HEK293 (cell line): ENCODE measurements at regions not wholly inside any gene's neighbourhood (a gene's known extent, or its start where the extent isn't known, plus 50 kb on each side); places are given as distances from the start of the nearest gene placed in this dataset.

Experiments
- GLIS1 ChIP-seq: fragments of 450-650 bp; formaldehyde crosslinking; IDR thresholded peaks from 2 replicates; pipeline ENCODE4 v1.5.1; 2016; ENCODE audit warnings: missing biosample characterization, missing genetic modification characterization
- GLIS2 ChIP-seq: fragments of 450-650 bp; formaldehyde crosslinking; IDR thresholded peaks from 2 replicates; pipeline ENCODE4 v1.5.1; 2016; ENCODE audit warnings: missing biosample characterization, missing genetic modification characterization
- HOXD13 ChIP-seq: sonication (generic); formaldehyde crosslinking; IDR thresholded peaks from 2 replicates; pipeline ENCODE4 v1.8.0; 2022; ENCODE audit warnings: missing genetic modification reagents, borderline replicate concordance
- IKZF3 ChIP-seq: fragments of 450-650 bp; IDR thresholded peaks from 2 replicates; pipeline ENCODE4 v1.5.0; 2018; ENCODE audit warnings: missing biosample characterization, mild to moderate bottlenecking, missing genetic modification characterization, moderate library complexity
- KLF10 ChIP-seq: fragments of 450-650 bp; IDR thresholded peaks from 2 replicates; pipeline ENCODE4 v1.5.1; 2018; ENCODE audit warnings: missing biosample characterization, mild to moderate bottlenecking, missing genetic modification characterization
- KLF16 ChIP-seq: fragments of 450-650 bp; formaldehyde crosslinking; IDR thresholded peaks from 2 replicates; pipeline ENCODE4 v1.5.1; 2017; ENCODE audit warnings: missing biosample characterization, missing genetic modification characterization
- REST ChIP-seq: fragments of 450-650 bp; formaldehyde crosslinking; IDR thresholded peaks from 2 replicates; pipeline ENCODE4 v1.5.1; 2016; ENCODE audit warnings: missing biosample characterization, missing genetic modification characterization
- SCRT1 ChIP-seq: fragments of 450-650 bp; formaldehyde crosslinking; IDR thresholded peaks from 2 replicates; pipeline ENCODE4 v1.5.1; 2016; ENCODE audit warnings: missing biosample characterization, missing genetic modification characterization, borderline replicate concordance
- SETDB1 ChIP-seq: IDR thresholded peaks from one replicate; pipeline ENCODE4 v1.6.1; 2017; ENCODE audit warnings: mild to moderate bottlenecking, low read length, moderate library complexity, mixed read lengths; ENCODE audit not compliant: insufficient read length
- SP2 ChIP-seq: fragments of 450-650 bp; formaldehyde crosslinking; IDR thresholded peaks from 2 replicates; pipeline ENCODE4 v1.5.1; 2016; ENCODE audit warnings: missing biosample characterization, missing genetic modification characterization
- ZBTB20 ChIP-seq: fragments of 450-650 bp; formaldehyde crosslinking; IDR thresholded peaks from 2 replicates; pipeline ENCODE4 v1.5.1; 2016; ENCODE audit warnings: missing biosample characterization, missing genetic modification characterization
- ZBTB21 ChIP-seq: fragments of 450-650 bp; formaldehyde crosslinking; IDR thresholded peaks from 2 replicates; pipeline ENCODE4 v1.5.1; 2017; ENCODE audit warnings: missing biosample characterization, missing genetic modification characterization
- ZBTB49 ChIP-seq: fragments of 450-650 bp; formaldehyde crosslinking; IDR thresholded peaks from 2 replicates; pipeline ENCODE4 v1.5.1; 2016; ENCODE audit warnings: missing biosample characterization, missing genetic modification characterization, low read depth
- ZFHX2 ChIP-seq: fragments of 450-650 bp; formaldehyde crosslinking; conservative IDR thresholded peaks from 2 replicates; pipeline ENCODE4 v1.5.1; 2016; ENCODE audit warnings: missing biosample characterization, missing genetic modification characterization
- ZNF2 ChIP-seq: fragments of 450-650 bp; formaldehyde crosslinking; IDR thresholded peaks from 2 replicates; pipeline ENCODE4 v1.5.1; 2016; ENCODE audit warnings: missing biosample characterization, missing genetic modification characterization
- ZNF214 ChIP-seq: fragments of 450-650 bp; formaldehyde crosslinking; IDR thresholded peaks from 2 replicates; pipeline ENCODE4 v1.5.1; 2017; ENCODE audit warnings: missing biosample characterization, mild to moderate bottlenecking, missing genetic modification characterization, borderline replicate concordance
- ZNF24 ChIP-seq: fragments of 450-650 bp; formaldehyde crosslinking; IDR thresholded peaks from 2 replicates; pipeline ENCODE4 v1.5.1; 2016; ENCODE audit warnings: missing biosample characterization, missing genetic modification characterization
- ZNF274 ChIP-seq, 2 experiments: fragments of 200-500 bp in 1 of 2; fragments of 450-650 bp in 1 of 2; sonication (Bioruptor generic) in 1 of 2; formaldehyde crosslinking in 1 of 2; IDR thresholded peaks; 2 replicates each; pipeline versions ENCODE4 v1.5.1 to v1.6.1; 2014 to 2016; ENCODE audit warnings: borderline replicate concordance in 1 of 2, inconsistent platforms in 1 of 2, low read length in 1 of 2, missing biosample characterization in 1 of 2, missing genetic modification characterization in 1 of 2
- ZNF335 ChIP-seq: fragments of 450-650 bp; formaldehyde crosslinking; conservative IDR thresholded peaks from 2 replicates; pipeline ENCODE4 v1.5.1; 2016; ENCODE audit warnings: missing biosample characterization, missing genetic modification characterization
- ZNF362 ChIP-seq: fragments of 450-650 bp; formaldehyde crosslinking; IDR thresholded peaks from 2 replicates; pipeline ENCODE4 v1.5.1; 2016; ENCODE audit warnings: missing biosample characterization, missing genetic modification characterization
- ZNF366 ChIP-seq: fragments of 450-650 bp; formaldehyde crosslinking; conservative IDR thresholded peaks from 2 replicates; pipeline ENCODE4 v1.5.1; 2016; ENCODE audit warnings: missing biosample characterization, missing genetic modification characterization
- ZNF423 ChIP-seq: fragments of 450-650 bp; formaldehyde crosslinking; IDR thresholded peaks from 2 replicates; pipeline ENCODE4 v1.5.1; 2016; ENCODE audit warnings: missing biosample characterization, missing genetic modification characterization
- ZNF449 ChIP-seq: fragments of 450-650 bp; formaldehyde crosslinking; IDR thresholded peaks from 2 replicates; pipeline ENCODE4 v1.5.1; 2017; ENCODE audit warnings: missing biosample characterization, mild to moderate bottlenecking, missing genetic modification characterization, moderate library complexity
- ZNF510 ChIP-seq: fragments of 450-650 bp; formaldehyde crosslinking; IDR thresholded peaks from 2 replicates; pipeline ENCODE4 v1.5.1; 2018; ENCODE audit warnings: mild to moderate bottlenecking, missing genetic modification characterization, missing biosample characterization; ENCODE audit not compliant: insufficient replicate concordance
- ZNF529 ChIP-seq: fragments of 450-650 bp; formaldehyde crosslinking; IDR thresholded peaks from 2 replicates; pipeline ENCODE4 v1.5.1; 2017; ENCODE audit warnings: missing genetic modification characterization, missing biosample characterization; ENCODE audit not compliant: insufficient replicate concordance
- ZNF747 ChIP-seq: fragments of 450-650 bp; formaldehyde crosslinking; IDR thresholded peaks from 2 replicates; pipeline ENCODE4 v1.5.1; 2016; ENCODE audit warnings: missing biosample characterization, missing genetic modification characterization
- ZNF76 ChIP-seq: fragments of 450-650 bp; formaldehyde crosslinking; IDR thresholded peaks from 2 replicates; pipeline ENCODE4; 2016; ENCODE audit warnings: low read depth, missing biosample characterization, missing genetic modification characterization, borderline replicate concordance
- ZSCAN23 ChIP-seq: fragments of 450-650 bp; formaldehyde crosslinking; IDR thresholded peaks from 2 replicates; pipeline ENCODE4 v1.5.1; 2016; ENCODE audit warnings: missing biosample characterization, missing genetic modification characterization
- TF ChIP-seq, protein P1 (sequence below): fragments of 450-650 bp; formaldehyde crosslinking; IDR thresholded peaks from 2 replicates; pipeline ENCODE4 v1.5.1; 2016; ENCODE audit warnings: missing biosample characterization, missing genetic modification characterization

DNA sequence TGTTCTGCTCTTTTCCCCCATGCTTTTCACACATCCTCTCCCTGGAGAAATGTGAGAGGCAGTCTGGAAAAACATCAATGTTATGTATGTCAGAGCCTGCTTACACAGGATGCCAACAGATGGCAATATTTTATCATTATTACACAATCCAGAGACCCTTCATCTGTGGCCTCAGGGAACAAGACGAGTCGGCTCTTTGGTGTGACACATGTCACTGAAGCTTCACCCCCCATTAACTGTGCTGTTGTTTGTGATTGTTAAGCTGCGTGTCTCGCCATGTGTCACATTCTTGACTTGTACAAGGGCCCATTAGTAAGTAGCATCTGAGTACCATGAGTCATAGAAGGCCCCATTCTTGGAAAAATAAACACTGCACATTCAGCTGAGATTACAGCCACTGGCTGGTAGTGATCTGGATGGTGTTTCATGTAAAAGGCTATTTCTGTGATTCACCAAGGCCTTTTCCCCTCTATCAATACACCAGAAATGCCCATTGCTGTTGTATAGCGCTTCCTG is 682.1 kb upstream of the SOX9 start (continued):
- TF ChIP-seq ZNF529 (tag by site-specific recombination) (no peak), ZNF76 (peak; percentile 34; the same call in 1 of the 2 replicates), IKZF3 (tag by site-specific recombination) (peak; percentile 94), ZNF510 (no peak), GLIS2 (tag by site-specific recombination) (peak; percentile 54), SP2 (tag by site-specific recombination) (peak; percentile 39), KLF10 (peak; percentile 89), ZSCAN23 (peak; percentile 97), REST (tag by site-specific recombination) (peak; percentile 44; the same call in 1 of the 2 replicates), ZFHX2 (no peak), ZBTB21 (tag by site-specific recombination) (peak; percentile 92), ZNF747 (tag by site-specific recombination) (no peak), ZNF335 (tag by site-specific recombination) (peak; percentile 74), GLIS1 (tag by site-specific recombination) (peak; percentile 84), ZNF449 (tag by site-specific recombination) (0 out of 2 replicates have a peak, but pooled peaks have one; percentile 20), SCRT1 (no peak), ZNF366 (tag by site-specific recombination) (peak; percentile 94), ZNF214 (tag by site-specific recombination) (no peak), SETDB1 (peak; percentile 45), ZBTB20 (tag by site-specific recombination) (peak; percentile 53; the same call in 1 of the 2 replicates), ZNF423 (tag by site-specific recombination) (no peak), HOXD13 (CRISPR knock-in tag) (peak; percentile 77; the same call in 1 of the 2 replicates), ZBTB49 (tag by site-specific recombination) (no peak), KLF16 (tag by site-specific recombination) (peak; percentile 46; the same call in 1 of the 2 replicates), ZNF2 (0 out of 2 replicates have a peak, but pooled peaks have one; percentile 88), ZNF362 (tag by site-specific recombination) (0 out of 2 replicates have a peak, but pooled peaks have one; percentile 31), ZNF274 (IDR thresholded peaks at IDR 0.05; ENCODE audit: low read length) (no peak), ZNF274 (tag by site-specific recombination; IDR thresholded peaks at IDR 0.05; ENCODE audit: borderline replicate concordance) (no peak), ZNF24 (tag by site-specific recombination) (peak; percentile 98)
- TF ChIP-seq, protein P1, sequence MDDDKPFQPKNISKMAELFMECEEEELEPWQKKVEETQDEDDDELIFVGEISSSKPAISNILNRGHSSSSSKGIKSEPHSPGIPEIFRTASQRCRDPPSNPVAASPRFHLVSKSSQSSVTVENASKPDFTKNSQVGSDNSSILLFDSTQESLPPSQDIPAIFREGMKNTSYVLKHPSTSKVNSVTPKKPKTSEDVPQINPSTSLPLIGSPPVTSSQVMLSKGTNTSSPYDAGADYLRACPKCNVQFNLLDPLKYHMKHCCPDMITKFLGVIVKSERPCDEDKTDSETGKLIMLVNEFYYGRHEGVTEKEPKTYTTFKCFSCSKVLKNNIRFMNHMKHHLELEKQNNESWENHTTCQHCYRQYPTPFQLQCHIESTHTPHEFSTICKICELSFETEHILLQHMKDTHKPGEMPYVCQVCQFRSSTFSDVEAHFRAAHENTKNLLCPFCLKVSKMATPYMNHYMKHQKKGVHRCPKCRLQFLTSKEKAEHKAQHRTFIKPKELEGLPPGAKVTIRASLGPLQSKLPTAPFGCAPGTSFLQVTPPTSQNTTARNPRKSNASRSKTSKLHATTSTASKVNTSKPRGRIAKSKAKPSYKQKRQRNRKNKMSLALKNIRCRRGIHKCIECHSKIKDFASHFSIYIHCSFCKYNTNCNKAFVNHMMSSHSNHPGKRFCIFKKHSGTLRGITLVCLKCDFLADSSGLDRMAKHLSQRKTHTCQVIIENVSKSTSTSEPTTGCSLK (tag by site-specific recombination) = no peak
